HL-60 (cell line): ENCODE measurements at regions not wholly inside any gene's neighbourhood (a gene's known extent, or its start where the extent isn't known, plus 50 kb on each side); places are given as distances from the start of the nearest gene placed in this dataset.

Experiments used
- GABPA ChIP-seq: IDR thresholded peaks from 2 replicates; pipeline ENCODE4 v1.6.1; 2012; ENCODE audit warnings: low read depth
- POLR2AphosphoS5 ChIP-seq: IDR thresholded peaks from 2 replicates; pipeline ENCODE4 v1.6.1; 2012; ENCODE audit warnings: low read depth
- SPI1 ChIP-seq: IDR thresholded peaks from 2 replicates; pipeline ENCODE4 v1.6.1; 2012; ENCODE audit warnings: low read depth, mild to moderate bottlenecking, borderline replicate concordance
- TF ChIP-seq, protein P1 (sequence below): IDR thresholded peaks from one replicate; pipeline ENCODE4 v1.5.1; 2011; ENCODE audit warnings: low read length, control low read depth, inconsistent platforms; ENCODE audit not compliant: insufficient read depth
- TF ChIP-seq, protein P2 (sequence below): IDR thresholded peaks from 2 replicates; pipeline ENCODE4 v1.6.1; 2012; ENCODE audit warnings: low read depth; ENCODE audit not compliant: insufficient replicate concordance

DNA sequence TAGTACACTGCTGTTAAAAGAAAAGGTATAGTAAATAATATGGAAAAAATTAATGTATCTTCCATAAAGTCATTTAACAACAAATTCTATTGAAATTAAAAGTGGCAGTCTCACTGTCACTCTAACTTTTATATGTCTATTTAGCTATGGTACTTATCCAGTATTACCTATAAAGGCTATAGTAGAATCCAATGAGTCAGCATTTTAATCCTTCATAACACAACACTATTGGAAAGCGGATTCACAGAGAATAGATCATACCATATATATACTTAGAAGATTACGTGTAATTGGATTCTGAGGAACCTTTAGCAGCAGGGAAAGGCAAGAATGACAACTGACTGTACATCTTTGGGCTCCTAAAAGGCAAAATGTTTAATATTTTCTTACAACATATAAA, 1942.6 kb downstream of the PCDH7 start:
- TF ChIP-seq, protein P1, sequence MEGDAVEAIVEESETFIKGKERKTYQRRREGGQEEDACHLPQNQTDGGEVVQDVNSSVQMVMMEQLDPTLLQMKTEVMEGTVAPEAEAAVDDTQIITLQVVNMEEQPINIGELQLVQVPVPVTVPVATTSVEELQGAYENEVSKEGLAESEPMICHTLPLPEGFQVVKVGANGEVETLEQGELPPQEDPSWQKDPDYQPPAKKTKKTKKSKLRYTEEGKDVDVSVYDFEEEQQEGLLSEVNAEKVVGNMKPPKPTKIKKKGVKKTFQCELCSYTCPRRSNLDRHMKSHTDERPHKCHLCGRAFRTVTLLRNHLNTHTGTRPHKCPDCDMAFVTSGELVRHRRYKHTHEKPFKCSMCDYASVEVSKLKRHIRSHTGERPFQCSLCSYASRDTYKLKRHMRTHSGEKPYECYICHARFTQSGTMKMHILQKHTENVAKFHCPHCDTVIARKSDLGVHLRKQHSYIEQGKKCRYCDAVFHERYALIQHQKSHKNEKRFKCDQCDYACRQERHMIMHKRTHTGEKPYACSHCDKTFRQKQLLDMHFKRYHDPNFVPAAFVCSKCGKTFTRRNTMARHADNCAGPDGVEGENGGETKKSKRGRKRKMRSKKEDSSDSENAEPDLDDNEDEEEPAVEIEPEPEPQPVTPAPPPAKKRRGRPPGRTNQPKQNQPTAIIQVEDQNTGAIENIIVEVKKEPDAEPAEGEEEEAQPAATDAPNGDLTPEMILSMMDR, result no peak
- no peak for TF ChIP-seq POLR2AphosphoS5
- TF ChIP-seq, protein P2, sequence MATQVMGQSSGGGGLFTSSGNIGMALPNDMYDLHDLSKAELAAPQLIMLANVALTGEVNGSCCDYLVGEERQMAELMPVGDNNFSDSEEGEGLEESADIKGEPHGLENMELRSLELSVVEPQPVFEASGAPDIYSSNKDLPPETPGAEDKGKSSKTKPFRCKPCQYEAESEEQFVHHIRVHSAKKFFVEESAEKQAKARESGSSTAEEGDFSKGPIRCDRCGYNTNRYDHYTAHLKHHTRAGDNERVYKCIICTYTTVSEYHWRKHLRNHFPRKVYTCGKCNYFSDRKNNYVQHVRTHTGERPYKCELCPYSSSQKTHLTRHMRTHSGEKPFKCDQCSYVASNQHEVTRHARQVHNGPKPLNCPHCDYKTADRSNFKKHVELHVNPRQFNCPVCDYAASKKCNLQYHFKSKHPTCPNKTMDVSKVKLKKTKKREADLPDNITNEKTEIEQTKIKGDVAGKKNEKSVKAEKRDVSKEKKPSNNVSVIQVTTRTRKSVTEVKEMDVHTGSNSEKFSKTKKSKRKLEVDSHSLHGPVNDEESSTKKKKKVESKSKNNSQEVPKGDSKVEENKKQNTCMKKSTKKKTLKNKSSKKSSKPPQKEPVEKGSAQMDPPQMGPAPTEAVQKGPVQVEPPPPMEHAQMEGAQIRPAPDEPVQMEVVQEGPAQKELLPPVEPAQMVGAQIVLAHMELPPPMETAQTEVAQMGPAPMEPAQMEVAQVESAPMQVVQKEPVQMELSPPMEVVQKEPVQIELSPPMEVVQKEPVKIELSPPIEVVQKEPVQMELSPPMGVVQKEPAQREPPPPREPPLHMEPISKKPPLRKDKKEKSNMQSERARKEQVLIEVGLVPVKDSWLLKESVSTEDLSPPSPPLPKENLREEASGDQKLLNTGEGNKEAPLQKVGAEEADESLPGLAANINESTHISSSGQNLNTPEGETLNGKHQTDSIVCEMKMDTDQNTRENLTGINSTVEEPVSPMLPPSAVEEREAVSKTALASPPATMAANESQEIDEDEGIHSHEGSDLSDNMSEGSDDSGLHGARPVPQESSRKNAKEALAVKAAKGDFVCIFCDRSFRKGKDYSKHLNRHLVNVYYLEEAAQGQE, result no peak
- TF ChIP-seq GABPA, result no peak
- TF ChIP-seq SPI1, result no peak
